HK-2 (cell line): ENCODE measurements at regions not wholly inside any gene's neighbourhood (a gene's known extent, or its start where the extent isn't known, plus 50 kb on each side); places are given as distances from the start of the nearest gene placed in this dataset.

Experiments used
- DNase-seq: peaks from one replicate; pipeline ENCODE4 v3.0.0-alpha.2; 2018; ENCODE audit not compliant: unreplicated experiment

DNA sequence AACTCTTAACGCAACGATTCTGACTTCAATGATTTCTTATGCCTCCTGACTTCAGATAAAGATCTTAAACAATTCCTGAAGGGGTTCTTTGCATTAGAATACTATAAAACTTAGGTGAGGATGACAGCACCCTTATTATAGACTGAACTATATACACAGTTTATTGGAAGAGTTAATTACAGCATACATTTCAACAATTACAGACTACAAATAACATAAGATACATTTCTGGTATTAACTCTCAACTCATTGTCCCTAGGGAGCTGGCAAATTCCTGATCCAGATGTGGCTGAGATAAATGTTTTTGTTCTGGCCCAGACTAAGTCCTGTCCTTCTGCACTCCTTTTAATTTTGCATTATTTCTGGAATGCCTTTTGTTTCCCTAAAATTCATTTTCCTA is 155.5 kb upstream of the TMC3 start:
- no peak for DNase-seq

GRCh38 chr15:81526029-81526428 is 152.0 kb upstream of the TMC3 start:
- DNase-seq, result no peak

- DNase-seq, result no peak
Observed at GRCh38 chr15:81524496-81524895, 150.5 kb upstream of the TMC3 start.

- no peak for DNase-seq
Observed at GRCh38 chr15:81523867-81524266, 149.9 kb upstream of the TMC3 start.

DNA sequence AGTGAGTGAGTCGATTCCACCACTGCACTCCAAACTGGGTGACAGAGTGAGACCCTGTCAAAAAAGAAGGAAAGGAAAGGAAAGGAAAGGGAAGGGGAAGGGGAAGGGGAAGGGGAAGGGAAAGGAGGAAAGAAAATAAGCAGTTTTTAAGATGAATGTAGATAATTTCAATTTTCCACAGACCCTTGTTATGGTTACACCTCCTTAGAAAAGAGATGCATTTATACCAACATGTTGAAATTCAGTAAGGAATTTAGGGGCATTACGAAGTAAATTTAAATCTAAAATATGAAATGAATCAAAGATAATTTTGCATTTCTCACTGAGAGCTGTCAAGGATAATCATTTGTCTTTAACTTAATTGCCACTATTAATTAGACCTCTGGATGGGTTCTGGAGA is 146.5 kb upstream of the TMC3 start:
- DNase-seq, result no peak

DNA sequence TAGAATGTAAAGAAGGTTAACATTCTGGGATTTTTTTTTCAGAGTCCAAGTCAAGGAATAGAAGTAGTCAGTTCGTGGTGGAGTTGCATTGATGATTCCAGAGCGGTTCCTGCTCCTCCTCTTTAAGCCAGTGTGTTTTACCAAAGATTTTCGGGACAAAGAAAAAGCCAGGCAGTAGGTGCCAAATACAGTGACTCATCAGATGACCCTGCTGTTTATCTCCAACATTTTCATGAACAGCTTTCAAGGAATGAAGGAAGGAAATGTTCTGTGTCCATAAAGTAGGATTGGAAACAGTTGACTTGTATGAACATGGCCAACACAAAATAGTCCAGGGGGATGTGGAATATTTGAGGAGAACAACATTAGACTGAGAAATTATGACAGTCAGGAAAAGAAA is 142.4 kb upstream of the TMC3 start:
- DNase-seq, result no peak

DNA sequence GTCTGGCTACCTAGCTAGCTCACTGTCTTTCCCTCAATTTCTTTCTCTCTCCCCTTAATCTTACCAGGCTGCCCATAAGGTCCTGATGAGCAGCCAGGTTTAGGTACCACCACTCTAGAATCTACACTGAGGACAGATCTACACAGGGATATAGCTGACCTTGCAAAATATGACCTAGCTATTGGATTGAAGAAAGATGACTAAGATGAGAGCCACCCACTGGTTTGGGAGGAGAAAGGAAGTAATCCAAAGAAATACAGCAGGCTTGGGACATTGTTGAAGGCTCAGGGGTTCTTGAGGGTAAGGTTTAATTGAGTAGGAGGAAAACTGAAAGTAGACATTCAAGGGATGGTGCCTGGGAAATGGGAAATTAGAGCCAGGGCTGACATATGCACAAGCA is 142.0 kb upstream of the TMC3 start:
- DNase-seq, result no peak

DNA sequence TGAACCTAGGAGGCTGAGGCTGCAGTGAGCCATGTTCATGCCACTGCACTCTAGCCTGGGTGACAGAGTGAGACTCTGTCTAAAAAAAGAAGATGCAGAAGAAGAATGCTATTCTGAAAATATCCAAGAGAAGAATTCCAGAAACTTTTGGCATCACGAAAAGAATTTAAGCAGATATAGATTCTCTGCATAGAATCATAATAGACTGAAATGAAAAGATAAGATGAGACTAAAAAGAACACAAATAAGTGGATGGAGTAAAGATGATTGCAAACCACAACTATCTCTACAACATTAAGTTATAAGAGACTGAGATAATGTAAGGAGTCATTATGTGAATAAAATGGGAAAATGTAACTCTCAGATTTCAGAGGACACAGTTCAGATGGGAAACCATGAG is 140.7 kb upstream of the TMC3 start:
- no peak for DNase-seq

DNA sequence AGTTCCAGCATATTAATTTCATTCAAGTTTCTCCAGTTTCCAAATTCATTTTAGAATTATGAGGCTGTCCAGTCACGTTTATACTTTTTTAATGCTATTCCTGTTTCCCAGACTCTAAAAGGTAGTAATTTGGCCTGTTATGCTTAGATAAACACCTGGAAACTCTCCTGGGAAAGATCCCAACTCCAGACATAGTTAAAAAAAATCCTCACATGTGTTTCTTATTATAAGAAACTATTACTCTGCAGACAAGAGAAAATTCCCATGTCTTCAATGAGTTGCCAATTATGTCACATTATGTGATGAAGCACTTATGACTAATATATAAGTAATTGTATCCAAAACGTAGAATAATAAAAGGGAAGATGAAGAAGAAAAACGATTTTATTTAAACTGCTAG is 137.1 kb upstream of the TMC3 start:
- DNase-seq, result no peak

DNA sequence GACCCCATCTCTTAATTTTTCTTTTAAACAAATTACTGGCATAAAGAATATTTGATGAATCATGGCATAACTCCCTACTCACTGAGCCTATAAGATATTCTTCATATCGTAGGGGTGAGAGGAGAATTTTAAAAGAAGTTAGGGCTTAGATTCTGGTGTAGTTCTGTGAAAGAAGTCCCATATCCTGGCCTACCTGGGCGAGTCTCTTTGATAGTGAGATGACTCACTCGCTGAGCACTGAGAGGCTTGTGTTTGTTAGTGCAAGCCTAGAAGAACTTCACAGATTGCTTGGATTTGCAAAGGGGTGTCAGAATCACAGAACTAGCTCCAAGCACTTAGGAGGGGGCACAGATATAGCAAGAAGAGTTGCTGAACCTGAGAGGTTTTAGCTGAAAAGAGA is 133.8 kb upstream of the TMC3 start:
- DNase-seq, result no peak

DNA sequence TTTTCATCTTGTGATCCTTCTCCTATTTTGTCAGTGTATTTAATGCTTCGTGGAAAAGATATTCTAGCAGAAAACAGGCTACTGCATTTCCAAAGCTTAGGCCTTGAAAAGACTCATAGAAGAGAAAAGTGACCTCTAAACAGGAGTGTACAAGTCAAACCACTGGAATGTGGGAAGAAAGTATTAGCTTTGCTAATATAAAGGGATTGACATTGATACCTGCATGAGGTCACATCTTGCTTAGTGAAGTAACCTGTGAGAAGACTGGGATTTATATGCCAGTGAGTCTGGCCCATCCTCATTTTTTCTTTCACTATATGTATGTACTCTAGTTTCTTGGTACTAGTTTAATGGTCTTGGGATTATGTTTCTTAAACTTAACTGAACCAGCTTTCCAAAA is 132.9 kb upstream of the TMC3 start:
- no peak for DNase-seq

DNA sequence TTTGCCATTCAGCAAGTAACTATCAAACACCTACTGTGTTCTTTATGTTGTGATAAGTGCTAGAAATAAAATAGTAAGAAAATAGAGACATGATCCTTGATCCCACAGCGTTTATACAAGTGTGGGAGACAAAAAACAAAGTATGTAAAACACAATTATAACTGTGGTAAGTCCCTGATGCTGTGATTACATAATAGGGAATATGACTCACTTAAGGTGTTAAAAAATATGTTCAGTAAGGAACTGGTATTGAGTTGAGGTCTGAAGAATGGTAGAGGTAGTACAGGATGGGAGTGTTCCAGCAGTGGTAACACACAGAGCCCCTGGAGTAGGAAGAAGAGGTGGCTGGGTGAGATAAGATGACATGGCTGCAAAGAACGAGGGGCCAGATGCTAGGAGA is 132.1 kb upstream of the TMC3 start:
- no peak for DNase-seq

DNA sequence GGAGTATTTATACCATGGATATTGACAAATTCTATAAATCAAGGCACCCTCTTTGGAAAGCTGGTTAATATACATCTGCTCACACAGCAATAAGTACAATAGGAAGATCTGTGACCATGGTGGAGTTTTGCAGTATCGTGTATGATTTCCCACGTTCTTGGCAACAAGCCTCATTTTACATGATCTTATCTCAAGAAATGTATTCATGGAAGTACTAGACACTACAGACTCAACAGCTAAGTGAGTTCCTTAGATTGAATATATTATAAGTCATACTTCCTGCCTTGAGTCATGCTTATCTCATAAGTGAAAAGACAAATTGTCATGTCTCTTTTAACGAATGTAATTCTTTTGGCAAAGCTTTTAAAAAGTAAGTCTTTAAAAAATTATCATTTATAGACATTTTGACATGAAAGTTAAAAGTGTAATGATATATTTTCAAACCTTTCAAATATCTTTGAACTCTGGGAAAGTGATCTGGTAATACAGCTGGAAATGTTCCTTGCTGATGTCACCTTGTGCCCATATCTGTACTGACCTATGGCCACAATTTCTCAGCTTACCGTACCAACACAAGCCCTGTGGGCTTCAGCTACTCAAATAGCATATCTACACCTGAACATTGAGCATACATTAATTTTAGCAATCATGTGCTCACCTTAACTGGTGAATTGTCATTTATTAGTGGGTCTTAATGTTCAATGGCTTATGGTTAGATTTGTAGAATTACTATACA is 130.3 kb upstream of the TMC3 start:
- DNase-seq, result no peak

DNA sequence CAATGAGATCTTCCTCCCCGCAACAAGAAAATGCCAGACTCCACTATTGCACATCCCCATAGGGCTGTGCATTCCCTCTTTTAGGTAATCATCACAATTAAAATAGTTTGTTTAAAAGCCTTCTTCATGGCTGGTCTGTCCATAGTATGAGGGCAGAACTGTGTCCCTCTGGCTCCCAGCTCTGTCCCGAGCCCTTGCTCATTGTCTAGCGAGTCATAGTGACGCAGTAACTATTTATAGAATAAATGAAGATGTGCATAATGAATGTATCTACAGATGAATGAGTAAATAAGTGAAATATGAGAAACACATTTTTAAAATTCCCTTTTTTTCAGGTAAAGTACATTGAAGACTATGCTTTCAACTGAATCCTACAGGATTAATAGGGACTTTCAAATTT is 128.4 kb upstream of the TMC3 start:
- DNase-seq, result no peak

DNA sequence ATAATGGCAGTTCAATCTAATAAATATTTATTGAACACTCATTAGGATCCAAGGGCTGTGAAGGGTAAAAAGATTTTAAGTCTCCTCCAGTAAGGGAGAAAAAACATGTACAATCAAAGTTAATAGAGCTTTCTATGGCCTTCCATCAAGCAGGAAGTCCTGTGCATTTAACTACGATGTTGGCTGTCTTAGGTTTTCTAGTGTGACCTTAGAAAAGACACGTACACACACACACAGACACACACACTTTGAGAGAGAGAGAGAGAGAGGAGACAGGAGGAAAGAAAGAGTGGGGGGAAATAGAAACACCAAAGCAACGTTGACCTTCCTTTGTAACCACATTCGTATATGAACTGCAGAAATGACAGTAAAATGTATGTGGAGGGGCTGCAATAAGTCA is 126.1 kb upstream of the TMC3 start:
- DNase-seq, result no peak

DNA sequence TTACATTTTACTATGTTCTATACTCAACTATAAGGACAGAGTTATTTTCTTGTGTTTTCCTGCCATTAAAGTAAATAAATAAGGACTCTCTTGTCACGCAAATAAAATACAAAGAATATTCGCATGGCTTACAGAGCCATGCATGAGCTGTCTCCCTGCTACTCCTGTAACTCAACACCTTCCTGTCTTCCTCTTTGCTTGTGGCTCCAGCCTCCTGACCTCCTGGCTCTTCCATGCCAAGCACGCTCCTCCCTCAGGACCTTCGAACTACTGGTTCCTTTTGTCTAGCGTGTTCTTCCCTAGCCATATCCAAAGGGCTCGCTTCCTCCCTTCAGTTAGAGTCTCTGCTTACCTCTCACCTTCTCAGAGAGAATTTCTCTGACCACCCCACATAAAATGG is 124.3 kb upstream of the TMC3 start:
- no peak for DNase-seq

GRCh38 chr15:81497238-81497637 is 123.2 kb upstream of the TMC3 start:
- DNase-seq, result no peak

DNA sequence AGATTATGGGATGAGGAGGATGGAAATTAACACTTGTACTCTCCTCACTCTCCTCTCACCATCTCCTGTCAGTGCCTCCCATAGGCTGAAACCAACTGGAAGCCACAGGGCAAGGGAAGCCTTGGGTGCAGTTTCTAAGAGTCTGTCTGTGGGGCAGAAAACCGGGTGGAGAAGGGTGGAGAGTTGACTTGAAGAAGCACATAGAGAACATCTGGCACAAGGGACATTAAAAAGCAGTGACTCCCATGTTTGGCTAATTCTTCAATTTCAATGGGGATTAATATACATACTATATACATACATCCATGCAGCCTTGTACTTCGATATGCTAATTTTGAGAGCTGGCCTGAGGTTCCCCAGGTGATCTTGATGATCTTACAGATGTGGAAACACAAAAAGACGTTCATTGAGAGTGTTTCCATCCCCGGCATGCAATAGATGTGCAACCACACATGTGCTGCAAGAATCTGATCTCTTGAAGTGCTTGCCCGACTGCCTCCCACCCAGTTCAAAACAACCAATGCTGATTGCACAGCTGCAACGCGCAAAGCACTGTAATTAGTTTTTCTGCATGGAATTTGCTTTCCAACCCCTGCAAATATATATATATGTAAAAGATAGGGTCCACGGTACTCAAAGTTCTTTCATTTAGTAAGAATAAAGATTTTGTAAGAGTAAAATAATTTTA is 121.9 kb upstream of the TMC3 start:
- DNase-seq, result no peak

GRCh38 chr15:81492969-81493645 is 119.1 kb upstream of the TMC3 start:
- DNase-seq, result no peak

- no peak for DNase-seq
Observed at GRCh38 chr15:81492331-81492968, 118.4 kb upstream of the TMC3 start.

DNA sequence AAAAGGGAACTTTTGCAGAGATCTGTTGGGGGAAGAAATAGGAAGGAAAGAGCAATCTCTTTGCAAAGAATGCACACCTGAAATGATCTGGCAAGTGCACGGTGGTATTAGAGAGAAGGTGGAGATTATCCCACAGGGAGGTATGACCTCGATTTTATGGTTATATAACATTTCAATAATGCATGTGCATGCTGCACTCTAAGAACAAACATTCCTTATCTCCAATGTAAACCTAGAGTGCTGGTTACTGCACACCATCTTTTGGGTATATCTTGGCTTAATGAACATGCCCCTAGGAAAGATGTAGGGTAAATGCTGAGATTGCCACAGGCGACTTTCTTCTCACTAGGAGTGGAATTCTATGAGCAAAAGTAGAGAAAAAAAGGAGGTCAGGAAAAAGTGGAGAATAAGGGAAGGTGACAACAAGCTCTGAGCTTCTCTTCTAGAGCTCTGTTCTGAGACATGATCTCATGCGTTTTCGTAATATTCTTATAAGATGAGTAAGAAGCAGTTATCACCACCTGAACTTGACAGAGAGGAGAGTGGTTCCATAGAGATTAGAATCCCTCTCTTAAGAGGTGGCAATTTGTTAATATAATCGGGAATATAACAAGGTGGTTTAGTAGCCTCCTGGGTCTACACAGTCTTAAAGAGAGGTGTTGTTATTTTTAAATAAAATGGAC is 117.5 kb upstream of the TMC3 start:
- no peak for DNase-seq

GRCh38 chr15:81485806-81486205 is 111.8 kb upstream of the TMC3 start:
- no peak for DNase-seq
